ENCODE measurements at regions not wholly inside any gene's neighbourhood (a gene's known extent, or its start where the extent isn't known, plus 50 kb on each side); places are given as distances from the start of the nearest gene placed in this dataset.

GRCh38 chr11:37006563-37006962, 408.5 kb upstream of the RAG2 start:
- H2AFZ ChIP-seq (ENCODE audit: low read depth, low read length) = no peak overlapping the region
- no peak overlapping the region for H3K27ac ChIP-seq (ENCODE audit: low read length)
- no peaks in the 10 kb centered on the region for H3K36me3 ChIP-seq (ENCODE audit: insufficient read depth, low read length)
- no peaks in the 10 kb centered on the region for H4K20me1 ChIP-seq (ENCODE audit: insufficient read depth)
- TF ChIP-seq RAD21 (conservative IDR thresholded peaks at IDR 0.05) (no peak), MXI1 (conservative IDR thresholded peaks at IDR 0.05; ENCODE audit: poor library complexity, severe bottlenecking) (no peak), TAF1 (IDR thresholded peaks at IDR 0.05; ENCODE audit: low read depth) (no peak), POLR2AphosphoS5 (IDR thresholded peaks at IDR 0.05) (no peak), REST (IDR thresholded peaks at IDR 0.05; ENCODE audit: borderline replicate concordance) (no peak), SMC3 (conservative IDR thresholded peaks at IDR 0.05; ENCODE audit: poor library complexity) (no peak), EZH2 (IDR thresholded peaks at IDR 0.05; ENCODE audit: borderline replicate concordance, insufficient read depth, low read length, poor library complexity, severe bottlenecking) (no peak), EP300 (conservative IDR thresholded peaks at IDR 0.05; ENCODE audit: poor library complexity, severe bottlenecking) (no peak), CTCF (IDR thresholded peaks at IDR 0.05; ENCODE audit: poor library complexity, severe bottlenecking) (no peak)
- no peaks in the 10 kb centered on the region for H3K27me3 ChIP-seq (ENCODE audit: insufficient read depth, low read depth, low read length)
- H3K9me2 ChIP-seq (ENCODE audit: insufficient read depth, low read length) = no peaks in the 10 kb centered on the region
- no peaks in the 10 kb centered on the region for H3K79me2 ChIP-seq (replicated peaks; ENCODE audit: insufficient read depth, low read length)
- no peak overlapping the region for H3K4me2 ChIP-seq (ENCODE audit: low read length)
- H3K9me3 ChIP-seq (ENCODE audit: low read length) = no peaks in the 10 kb centered on the region
- H3F3A ChIP-seq (ENCODE audit: insufficient read depth, low read length, poor library complexity, severe bottlenecking) = no peaks in the 10 kb centered on the region
- H3K4me3 ChIP-seq (ENCODE audit: low read length) = no peak overlapping the region
- no peak overlapping the region for H3K9ac ChIP-seq (ENCODE audit: low read length)

GRCh38 chr11:37002831-37003230, 404.8 kb upstream of the RAG2 start:
- no peaks in the 10 kb centered on the region for H4K20me1 ChIP-seq (ENCODE audit: insufficient read depth)
- H3K9me2 ChIP-seq (ENCODE audit: insufficient read depth, low read length) = no peaks in the 10 kb centered on the region
- H3K27ac ChIP-seq (ENCODE audit: low read length) = no peak overlapping the region
- no peaks in the 10 kb centered on the region for H3K36me3 ChIP-seq (ENCODE audit: insufficient read depth, low read length)
- H3K79me2 ChIP-seq (replicated peaks; ENCODE audit: insufficient read depth, low read length) = no peaks in the 10 kb centered on the region
- no peaks in the 10 kb centered on the region for H3F3A ChIP-seq (ENCODE audit: insufficient read depth, low read length, poor library complexity, severe bottlenecking)
- H3K4me3 ChIP-seq (ENCODE audit: low read length) = no peak overlapping the region
- H2AFZ ChIP-seq (ENCODE audit: low read depth, low read length) = no peak overlapping the region
- H3K9ac ChIP-seq (ENCODE audit: low read length) = no peak overlapping the region
- H3K27me3 ChIP-seq (ENCODE audit: insufficient read depth, low read depth, low read length) = no peaks in the 10 kb centered on the region
- no peaks in the 10 kb centered on the region for H3K9me3 ChIP-seq (ENCODE audit: low read length)
- no peak for TF ChIP-seq RAD21 (conservative IDR thresholded peaks at IDR 0.05)
- TF ChIP-seq CTCF (IDR thresholded peaks at IDR 0.05; ENCODE audit: poor library complexity, severe bottlenecking) = no peak
- TF ChIP-seq TAF1 (IDR thresholded peaks at IDR 0.05; ENCODE audit: low read depth) = no peak
- no peak for TF ChIP-seq SMC3 (conservative IDR thresholded peaks at IDR 0.05; ENCODE audit: poor library complexity)
- no peak for TF ChIP-seq POLR2AphosphoS5 (IDR thresholded peaks at IDR 0.05)
- TF ChIP-seq EP300 (conservative IDR thresholded peaks at IDR 0.05; ENCODE audit: poor library complexity, severe bottlenecking) = no peak
- TF ChIP-seq REST (IDR thresholded peaks at IDR 0.05; ENCODE audit: borderline replicate concordance) = no peak
- TF ChIP-seq MXI1 (conservative IDR thresholded peaks at IDR 0.05; ENCODE audit: poor library complexity, severe bottlenecking) = no peak
- TF ChIP-seq EZH2 (IDR thresholded peaks at IDR 0.05; ENCODE audit: borderline replicate concordance, insufficient read depth, low read length, poor library complexity, severe bottlenecking) = no peak
- no peak overlapping the region for H3K4me2 ChIP-seq (ENCODE audit: low read length)
